ENCODE measurements at regions not wholly inside any gene's neighbourhood (a gene's known extent, or its start where the extent isn't known, plus 50 kb on each side); places are given as distances from the start of the nearest gene placed in this dataset.

DNA sequence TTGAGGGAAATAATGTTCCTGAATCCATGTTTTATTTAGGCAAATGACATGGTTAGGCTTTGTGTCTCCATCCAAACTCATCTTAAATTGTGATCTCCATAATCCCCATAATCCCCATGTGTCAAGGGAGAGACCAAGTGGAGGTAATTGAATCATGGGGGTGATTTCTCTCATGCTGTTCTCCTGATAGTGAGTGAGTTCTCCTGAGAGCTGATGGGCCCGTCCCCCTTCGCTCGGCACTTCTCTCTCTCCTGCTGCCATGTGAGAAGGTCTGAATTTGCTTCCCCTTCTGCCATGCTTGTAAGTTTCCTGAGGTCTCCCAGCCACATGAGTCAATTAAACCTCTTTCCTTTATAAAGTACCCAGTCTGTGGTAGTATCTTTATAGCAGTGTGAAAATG lies 563.0 kb upstream of the NR3C2 start:
- no peak for DNase-seq

DNA sequence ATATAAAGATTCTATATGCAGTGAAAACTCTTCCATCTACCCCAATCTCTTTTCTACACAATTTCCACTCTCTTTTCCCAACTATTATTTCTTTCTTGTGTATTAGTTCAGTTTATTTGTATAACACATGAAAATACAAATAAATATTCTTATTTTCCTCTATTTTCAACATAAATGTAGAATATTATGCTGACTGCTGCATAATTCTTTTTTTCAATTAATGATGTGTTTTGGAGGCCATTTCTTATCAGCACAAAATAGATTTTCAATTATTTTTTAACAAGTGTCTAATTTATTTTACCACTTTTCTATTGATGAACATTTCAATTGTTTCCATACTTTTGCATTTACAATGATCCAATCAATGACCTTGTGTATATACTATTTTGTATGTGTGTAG lies 557.7 kb upstream of the NR3C2 start:
- intact Hi-C loops (cut with DNase I), result no loop called here
- Histone ChIP-seq H3K27me3 (no peaks in the 10 kb centered on the region), H3K9me3 (replicated peaks in 1 of 3) (no peaks in the 10 kb centered on the region), H3K4me3 (no peak overlapping the region), H3K27ac (no peak overlapping the region), H3K36me3 (replicated peaks in 1 of 2) (no peaks in the 10 kb centered on the region), H3K4me1 (replicated peaks in 1 of 2) (no peaks in the 10 kb centered on the region)
- TF ChIP-seq, protein P1, sequence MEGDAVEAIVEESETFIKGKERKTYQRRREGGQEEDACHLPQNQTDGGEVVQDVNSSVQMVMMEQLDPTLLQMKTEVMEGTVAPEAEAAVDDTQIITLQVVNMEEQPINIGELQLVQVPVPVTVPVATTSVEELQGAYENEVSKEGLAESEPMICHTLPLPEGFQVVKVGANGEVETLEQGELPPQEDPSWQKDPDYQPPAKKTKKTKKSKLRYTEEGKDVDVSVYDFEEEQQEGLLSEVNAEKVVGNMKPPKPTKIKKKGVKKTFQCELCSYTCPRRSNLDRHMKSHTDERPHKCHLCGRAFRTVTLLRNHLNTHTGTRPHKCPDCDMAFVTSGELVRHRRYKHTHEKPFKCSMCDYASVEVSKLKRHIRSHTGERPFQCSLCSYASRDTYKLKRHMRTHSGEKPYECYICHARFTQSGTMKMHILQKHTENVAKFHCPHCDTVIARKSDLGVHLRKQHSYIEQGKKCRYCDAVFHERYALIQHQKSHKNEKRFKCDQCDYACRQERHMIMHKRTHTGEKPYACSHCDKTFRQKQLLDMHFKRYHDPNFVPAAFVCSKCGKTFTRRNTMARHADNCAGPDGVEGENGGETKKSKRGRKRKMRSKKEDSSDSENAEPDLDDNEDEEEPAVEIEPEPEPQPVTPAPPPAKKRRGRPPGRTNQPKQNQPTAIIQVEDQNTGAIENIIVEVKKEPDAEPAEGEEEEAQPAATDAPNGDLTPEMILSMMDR (IDR thresholded peaks at IDR 0.05), result no peak
- no peak for DNase-seq

More for the DNA sequence above, 563.0 kb upstream of the NR3C2 start:
- Histone ChIP-seq H3K27ac (no peak overlapping the region), H3K36me3 (replicated peaks in 1 of 2) (no peaks in the 10 kb centered on the region), H3K9me3 (replicated peaks in 1 of 3) (no peaks in the 10 kb centered on the region), H3K4me3 (no peak overlapping the region), H3K4me1 (replicated peaks in 1 of 2) (no peaks in the 10 kb centered on the region), H3K27me3 (no peaks in the 10 kb centered on the region)
- intact Hi-C loops (cut with DNase I), result no loop called here
- WGBS, 4 donors, result 89 to 100% (median 95%) methylated on average over 3 of the region's 3 CpGs
- TF ChIP-seq, protein P1 (IDR thresholded peaks at IDR 0.05), result no peak
- no peak for TF ChIP-seq POLR2A (IDR thresholded peaks at IDR 0.05)

DNA sequence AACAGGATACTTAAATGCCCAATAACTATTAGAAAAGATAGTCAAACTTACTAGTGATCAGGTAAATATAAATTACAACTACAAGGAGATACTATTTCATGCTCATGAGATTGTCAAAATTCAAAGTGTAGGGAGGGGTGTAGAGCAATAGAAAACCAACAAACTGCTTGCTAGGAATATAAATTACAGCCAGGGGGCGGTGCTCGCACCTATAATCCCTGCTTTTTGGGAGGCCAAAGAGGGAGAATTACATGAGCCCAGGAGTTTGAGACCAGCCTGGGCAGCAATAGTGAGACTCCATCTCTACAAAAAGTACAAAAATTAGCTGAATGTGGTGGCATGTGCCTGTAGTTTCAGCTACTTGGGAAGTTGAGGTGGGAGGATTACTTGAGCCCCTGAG lies 556.5 kb upstream of the NR3C2 start:
- Histone ChIP-seq H3K27me3 (no peaks in the 10 kb centered on the region), H3K4me1 (replicated peaks in 1 of 2) (no peaks in the 10 kb centered on the region), H3K36me3 (replicated peaks in 1 of 2) (no peaks in the 10 kb centered on the region), H3K27ac (no peak overlapping the region), H3K9me3 (replicated peaks in 1 of 3) (no peaks in the 10 kb centered on the region), H3K4me3 (no peak overlapping the region)
- intact Hi-C loops (cut with DNase I), result no loop called here
- WGBS, 4 donors, result 56 to 68% (median 57%) methylated on average over 2 of the region's 2 CpGs
- TF ChIP-seq, protein P1 (IDR thresholded peaks at IDR 0.05), result no peak
- no peak for TF ChIP-seq POLR2A (IDR thresholded peaks at IDR 0.05)
- DNase-seq, result no peak

DNA sequence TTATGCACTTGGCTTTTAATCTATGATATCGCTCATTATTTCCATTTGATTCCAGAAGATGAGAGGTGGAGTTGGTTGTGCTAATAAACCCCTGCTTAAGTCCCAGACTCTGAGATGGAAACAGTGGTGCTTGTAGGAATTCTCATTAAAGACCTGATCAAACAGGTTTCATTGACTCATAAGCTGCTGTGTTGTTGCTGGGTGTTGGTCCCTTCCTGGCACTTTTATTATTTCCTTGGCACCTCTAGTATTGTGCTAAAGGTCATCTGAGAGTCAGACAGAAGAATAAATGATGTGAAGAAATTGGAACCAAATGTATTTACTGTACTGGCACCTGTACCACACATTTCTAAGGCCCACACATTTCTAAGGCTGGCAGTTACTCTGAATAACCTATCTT lies 544.7 kb upstream of the NR3C2 start:
- no peak for DNase-seq
- no peaks in the 10 kb centered on the region for H3K36me3 ChIP-seq (replicated peaks in 1 of 2)
- no peaks in the 10 kb centered on the region for H3K4me1 ChIP-seq (replicated peaks in 1 of 2)
- 57 to 100% (median 93%) methylated on average over 1 of the region's 1 CpG for WGBS, 4 donors
- intact Hi-C loops (cut with DNase I), result no loop called here
- H3K4me3 ChIP-seq, result no peak overlapping the region
- H3K27ac ChIP-seq, result no peak overlapping the region
- H3K9me3 ChIP-seq (replicated peaks in 1 of 3), result no peaks in the 10 kb centered on the region
- TF ChIP-seq POLR2A (IDR thresholded peaks at IDR 0.05), result no peak
- TF ChIP-seq, protein P1 (IDR thresholded peaks at IDR 0.05), result no peak
- no peaks in the 10 kb centered on the region for H3K27me3 ChIP-seq
